NCI-H1417 treated with DMSO at 0.1 percent for 48 hours (cell line): ENCODE measurements at regions not wholly inside any gene's neighbourhood (a gene's known extent, or its start where the extent isn't known, plus 50 kb on each side); places are given as distances from the start of the nearest gene placed in this dataset.
A peak's percentile ranks its signal among the peaks of the same experiment; 100 is the strongest.

Source experiments
- DNase-seq: peaks from one replicate; lab custom pipeline; 2025; lab: John Stamatoyannopoulos, UW

DNA sequence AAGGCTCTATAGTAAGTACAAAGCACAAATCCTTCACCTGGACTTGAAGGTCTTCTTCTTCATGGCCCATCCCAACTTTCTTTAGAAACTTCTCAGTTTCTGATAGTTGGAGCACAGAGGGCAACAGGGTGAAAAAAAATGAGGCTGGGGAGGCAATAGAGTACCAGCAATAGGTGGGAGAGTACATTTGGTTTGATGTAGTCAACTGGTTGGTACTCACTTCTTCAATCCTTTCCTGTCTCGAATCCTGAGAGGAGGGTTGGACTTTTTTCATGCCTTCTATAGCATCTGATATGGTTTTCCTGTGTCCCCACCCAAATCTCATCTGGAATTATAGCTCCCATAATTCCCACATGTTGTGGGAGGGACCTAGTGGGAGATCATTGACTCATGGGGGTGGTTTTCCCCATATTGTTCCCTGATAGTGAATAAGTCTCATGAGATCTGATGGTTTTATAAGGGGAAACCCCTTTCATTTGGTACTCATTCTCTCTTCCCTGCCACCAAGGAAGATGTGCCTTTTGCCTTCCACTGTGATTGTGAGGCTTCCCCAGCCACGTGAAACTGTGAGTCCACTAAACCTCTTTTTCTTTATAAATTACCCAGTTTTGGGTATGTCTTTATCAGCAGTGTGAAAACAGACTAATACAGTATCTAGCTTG, 75.9 kb upstream of the LCLAT1 start:
- DNase-seq: no peak

DNA sequence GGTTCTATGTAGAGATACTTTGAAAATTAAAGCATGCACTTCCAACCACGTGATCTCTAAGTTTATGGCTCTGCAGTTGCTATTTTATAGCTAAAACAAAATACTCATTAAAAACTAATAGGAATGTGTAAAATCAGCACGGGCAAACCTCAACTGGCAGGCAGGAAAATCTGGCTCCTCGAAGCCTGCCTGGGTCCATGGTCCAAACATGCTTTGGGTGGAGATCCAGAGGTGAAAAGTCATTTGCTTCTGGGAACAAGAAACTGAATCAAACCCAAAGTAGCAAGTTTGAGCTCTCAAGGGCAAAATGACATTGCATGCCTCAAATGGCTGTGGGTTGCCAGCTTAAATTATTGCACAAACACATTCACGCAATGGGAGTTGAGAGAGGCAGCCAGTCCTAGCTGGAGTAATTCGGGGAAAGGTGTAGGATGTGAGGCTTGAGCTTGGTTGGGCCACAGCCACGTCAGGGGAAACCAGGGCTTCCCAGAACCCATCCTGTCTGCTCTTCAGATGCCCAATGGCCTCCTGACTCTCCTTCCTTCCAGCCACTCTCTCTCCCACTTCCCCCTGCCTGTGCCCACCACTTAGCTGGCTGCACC, 75.2 kb upstream of the LCLAT1 start:
- DNase-seq: no peak

DNA sequence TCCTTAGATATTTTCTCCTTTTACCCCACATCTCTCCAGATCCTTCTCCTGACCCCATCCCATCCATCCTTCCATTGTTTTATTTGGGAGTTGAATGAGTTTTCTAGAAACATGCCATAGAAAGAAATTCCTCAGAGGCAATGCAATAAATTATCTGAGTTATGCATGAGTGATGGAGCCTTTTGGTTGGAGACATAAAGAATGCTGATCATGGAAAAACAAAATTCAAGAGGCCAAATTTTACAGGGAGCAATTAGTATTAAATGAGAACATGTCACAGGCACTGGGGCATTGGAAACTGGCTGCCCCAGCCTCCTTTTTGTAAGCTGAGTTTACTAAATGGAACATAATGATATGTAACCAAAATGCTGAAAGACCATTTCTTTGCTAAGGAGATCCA, 74.2 kb upstream of the LCLAT1 start:
- no peak for DNase-seq

DNA sequence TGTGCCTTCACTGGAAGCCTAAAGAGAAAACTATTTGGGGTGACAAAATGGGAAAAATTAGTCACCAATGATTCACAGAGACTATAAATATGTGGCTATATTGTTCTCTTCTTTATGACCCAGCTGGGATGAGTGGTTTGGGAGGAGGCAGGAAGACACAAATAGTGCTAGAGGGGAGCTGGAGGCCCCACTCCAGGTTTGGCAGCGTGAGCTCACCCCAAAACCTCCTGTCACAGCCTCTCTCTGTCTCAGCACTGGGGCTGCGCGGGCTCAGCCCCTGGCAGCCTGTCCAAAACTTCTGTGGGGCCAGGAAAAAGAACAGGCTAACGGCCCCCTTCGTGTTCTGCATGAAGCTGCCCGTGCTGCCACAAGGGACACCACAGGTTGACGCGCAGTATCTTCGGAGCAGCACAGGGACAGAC, 73.2 kb upstream of the LCLAT1 start:
- no peak for DNase-seq

DNA sequence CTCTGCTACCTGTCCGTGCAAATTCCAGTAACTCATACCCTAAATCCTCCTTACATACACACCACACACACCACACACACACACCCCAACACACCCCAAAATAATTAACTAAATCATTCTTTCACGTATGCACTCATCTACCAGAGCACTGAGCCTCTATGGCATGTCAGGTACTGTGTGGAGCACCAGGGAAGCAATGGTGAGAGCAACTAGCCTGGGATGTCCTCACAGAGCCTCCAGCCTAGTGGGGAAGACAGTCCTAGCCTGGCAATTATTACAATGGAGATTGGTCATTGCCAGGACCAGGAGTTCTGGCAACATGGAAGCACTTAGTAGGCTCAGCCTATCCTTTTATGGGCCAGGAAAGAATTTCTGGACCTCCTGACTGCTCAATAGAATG, 72.7 kb upstream of the LCLAT1 start:
- no peak for DNase-seq

DNA sequence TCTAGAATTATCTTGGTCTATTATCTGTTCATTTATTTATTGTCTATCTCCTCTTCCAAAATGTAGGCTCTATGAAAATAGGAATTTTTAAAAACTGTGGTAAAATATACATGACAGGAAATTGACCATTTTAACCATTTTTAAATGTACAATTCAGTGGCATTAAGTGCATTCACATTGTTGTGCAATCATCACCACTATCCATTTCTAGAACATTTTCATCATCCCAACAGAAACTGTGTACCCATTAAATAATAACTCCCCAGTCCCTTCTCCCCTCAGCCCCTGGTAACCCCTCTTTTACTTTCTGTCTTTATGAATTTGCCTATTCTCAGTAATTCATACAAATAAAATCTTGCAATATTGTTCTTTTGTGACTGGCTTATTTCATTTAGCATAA, 71.1 kb upstream of the LCLAT1 start:
- DNase-seq: no peak

DNA sequence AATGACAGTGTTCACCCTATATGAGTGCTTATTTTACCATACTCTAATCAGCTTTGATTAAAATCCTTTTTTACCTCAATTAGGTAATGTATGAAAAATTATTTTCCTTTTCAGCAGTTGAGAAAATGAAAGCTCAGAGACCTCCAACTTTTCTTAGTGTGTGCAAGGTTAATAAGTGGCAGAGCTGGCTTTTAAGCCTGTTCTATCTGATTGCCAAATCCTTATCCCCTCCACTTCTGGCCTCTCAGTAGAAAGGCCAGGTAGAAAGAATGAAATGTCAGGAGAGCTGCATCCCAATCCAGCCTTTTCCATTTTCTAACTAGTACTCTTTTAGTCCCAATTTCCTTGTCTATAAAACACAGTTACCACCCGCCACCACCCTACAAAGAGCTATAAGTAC, 67.6 kb upstream of the LCLAT1 start:
- DNase-seq: no peak

DNA sequence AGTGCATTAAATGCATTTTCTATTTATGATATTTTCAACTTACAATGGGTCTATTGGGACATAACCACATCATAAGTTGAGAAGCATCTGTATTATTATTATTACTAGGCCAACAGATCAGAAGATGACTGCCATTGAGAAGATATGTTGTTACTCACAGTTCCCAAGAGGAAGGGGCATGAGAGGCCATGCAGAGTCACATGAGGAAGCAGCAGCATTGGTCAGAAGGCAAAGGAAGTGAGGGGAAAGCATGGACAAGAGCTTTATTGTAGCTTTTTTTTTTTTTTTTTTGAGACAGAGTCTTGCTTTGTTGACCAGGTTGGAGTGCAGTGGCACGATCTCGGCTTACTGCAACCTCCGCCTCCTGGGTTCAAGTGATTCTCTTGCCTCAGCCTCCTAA, 66.2 kb upstream of the LCLAT1 start:
- no peak for DNase-seq

DNA sequence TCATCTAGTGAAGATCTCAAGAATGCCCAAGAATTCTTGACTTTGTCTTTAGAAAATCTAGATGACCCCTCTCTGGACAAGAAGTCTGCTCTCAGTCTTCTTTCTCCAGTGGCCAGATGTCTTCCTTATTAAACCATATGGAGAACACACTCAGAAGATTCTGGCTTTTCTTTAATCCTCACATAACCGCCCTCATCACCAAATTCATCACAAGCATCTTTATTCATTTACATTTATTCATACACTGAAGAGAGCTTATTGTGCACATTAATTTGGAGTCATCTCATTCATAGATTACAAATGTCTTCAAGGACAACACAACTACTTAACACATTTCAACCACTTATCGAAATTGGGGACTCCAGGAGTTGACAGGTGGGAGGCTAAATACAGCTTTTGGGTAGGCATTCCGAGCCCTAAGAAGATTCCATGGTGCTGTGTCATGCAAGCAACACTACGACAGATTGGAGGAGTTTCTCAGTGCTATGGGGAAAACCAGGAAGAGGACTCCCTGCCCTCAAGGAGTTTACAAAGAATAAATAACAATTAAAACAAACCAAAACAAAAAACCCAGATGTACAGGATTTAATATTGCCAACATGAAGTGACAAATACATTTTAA, 64.8 kb upstream of the LCLAT1 start:
- no peak for DNase-seq

DNA sequence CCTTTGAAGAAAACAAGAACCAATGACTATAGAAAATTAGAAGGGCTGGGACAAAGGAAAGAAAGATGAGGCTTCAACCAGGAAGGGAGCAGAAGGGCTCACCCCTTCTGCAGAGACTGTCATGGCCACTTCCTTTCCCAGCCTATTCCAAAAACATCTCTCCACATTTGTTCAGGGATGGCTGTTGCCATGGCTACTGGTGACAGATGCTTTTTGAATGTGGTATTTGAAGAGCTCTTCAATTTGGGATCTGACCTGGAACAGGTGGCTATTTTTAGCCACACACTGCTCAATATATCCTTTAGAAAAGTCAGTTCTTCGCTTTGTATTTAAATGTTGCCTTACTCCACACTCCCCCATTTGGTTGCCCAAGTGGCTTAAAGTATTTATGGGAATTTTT, 64.1 kb upstream of the LCLAT1 start:
- DNase-seq: peak; percentile 71

DNA sequence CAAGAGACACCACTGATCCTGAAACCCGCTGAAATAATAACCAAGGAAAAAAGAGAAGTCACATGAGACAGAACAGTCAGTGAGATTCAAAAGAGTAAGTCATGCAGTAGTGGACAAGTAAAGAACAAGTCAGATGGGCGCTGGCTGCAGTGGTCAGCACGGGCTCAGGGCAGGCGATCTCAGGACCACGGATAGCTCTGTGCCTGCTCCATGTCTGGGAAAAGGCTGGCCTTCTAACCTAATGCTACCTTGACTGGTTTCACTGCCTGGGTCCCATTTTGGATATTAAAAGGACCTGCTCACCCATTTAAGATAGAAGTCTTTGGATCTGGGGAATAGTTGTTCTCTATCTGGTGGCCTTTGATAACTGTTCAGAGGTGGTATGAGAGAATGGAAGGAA, 61.7 kb upstream of the LCLAT1 start:
- DNase-seq: no peak

DNA sequence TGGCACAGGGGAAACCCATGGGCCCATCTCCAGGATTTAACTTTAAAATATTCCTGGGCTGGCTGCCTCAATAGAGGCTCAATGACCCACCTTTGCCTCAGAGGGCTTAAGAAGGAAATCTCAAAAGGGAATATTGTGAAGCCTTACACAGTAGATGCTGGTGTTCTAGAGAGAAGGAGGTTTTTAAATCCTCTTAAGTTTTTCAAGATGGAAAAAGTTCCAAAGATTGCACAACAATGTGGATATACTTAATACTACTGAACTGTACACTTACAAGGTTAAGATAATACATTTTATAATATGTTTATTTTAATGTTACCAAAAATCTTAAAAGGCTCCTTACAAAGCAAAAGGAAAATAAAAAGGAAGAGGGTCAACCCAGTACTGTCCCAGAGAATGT, 54.9 kb upstream of the LCLAT1 start:
- no peak for DNase-seq

DNA sequence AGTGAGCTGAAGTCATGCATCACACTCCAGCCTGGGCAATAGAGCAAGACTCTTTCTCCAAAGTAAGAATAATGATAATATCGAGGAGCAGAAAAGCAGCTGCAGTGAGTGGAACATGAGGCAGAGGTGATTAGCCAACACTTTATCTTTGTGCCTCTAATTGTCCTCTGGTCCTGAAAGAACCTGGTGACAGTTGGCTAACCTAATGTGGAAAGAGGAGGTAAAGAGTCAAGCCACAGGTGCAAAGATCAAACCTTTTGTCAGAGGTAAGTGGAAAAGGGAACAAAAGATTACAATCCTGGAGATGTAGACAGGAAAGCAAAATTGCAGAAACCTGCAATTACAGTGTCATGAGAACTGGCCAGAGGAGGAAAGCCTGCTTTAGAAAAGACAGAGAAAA, 53.5 kb upstream of the LCLAT1 start:
- peak; percentile 61 for DNase-seq

DNA sequence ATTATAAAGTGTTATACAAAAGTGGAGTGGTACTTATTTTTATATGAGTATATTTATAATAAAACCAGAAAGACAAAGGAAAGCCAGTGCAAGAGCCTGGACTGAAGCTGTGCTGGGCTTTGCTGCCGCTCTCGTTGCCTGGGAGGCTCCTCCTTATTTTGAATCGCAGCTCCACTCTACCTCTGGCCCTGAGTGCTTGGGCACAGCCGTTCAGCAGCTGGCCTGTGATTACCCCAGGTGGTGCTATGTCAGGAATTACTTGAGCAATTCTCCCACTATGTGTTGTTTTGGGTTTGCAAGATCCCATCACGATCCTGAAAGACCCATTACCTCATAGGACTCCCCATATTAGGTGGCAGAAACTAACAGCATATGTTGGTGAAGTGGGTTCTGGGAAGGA, 53.0 kb upstream of the LCLAT1 start:
- DNase-seq: peak; percentile 58

DNA sequence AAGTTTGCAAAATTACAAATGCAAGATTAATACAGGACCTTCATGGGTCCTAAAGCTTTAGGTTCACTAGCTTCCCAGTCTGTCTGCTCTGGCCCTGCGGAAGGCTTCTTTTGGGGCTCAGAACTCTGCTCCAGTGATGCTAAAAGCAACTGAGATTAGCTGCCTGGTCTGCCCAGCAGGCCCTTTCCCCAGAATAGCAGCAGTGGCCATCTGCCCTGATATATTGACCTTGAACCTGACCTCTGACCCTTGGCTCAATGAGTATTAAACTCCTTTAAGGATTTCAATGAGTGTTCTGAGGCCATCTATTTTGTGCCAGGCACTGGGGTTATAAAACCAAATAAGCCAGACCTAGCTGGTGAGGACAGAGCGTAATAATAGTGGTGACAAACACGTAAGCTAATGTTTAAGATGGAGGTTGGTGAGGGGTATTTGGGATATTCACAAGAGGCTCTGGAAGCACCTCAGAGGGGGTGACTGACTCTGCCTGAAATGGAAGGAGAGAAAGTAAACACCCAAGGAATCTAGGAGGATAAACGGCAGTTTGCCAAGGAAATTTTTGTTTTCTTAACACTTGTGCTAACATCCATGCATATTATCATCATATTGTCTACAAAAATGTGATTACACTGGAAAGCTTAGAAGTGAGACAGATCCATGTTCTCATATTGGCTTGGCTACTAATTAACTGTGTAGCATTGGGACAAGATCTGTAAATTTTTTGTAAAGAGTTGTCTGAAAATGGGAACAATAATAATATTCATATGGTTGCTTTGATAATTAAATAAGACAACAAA, 50.4 kb upstream of the LCLAT1 start:
- no peak for DNase-seq
